ENCODE measurements at regions not wholly inside any gene's neighbourhood (a gene's known extent, or its start where the extent isn't known, plus 50 kb on each side); places are given as distances from the start of the nearest gene placed in this dataset.

GRCh38 chr4:97238956-97239666 is 904.2 kb downstream of the STPG2 start:
- Histone ChIP-seq H4K20me1 (ENCODE audit: insufficient read depth, poor library complexity, severe bottlenecking) (no peaks in the 10 kb centered on the region), H3K27me3 (no peaks in the 10 kb centered on the region), H3K27ac (no peak overlapping the region), H3K9me3 (ENCODE audit: low read depth) (no peaks in the 10 kb centered on the region), H3K4me1 (ENCODE audit: insufficient read depth) (no peaks in the 10 kb centered on the region), H3K4me2 (no peak overlapping the region), H3K36me3 (replicated peaks; ENCODE audit: insufficient read depth, low read depth) (no peaks in the 10 kb centered on the region), H3K79me2 (no peaks in the 10 kb centered on the region), H3K4me3 (no peak overlapping the region), H3K9me2 (replicated peaks; ENCODE audit: insufficient read depth) (no peaks in the 10 kb centered on the region), H2AFZ (no peak overlapping the region)
- no peak for DNase-seq (ENCODE audit: low spot score)
- 79% methylated on average over 4 of the region's 4 CpGs for WGBS (ENCODE audit: low lambda C conversion rate, missing lambda C conversion rate)
- TF ChIP-seq EZH2 (IDR thresholded peaks at IDR 0.05; ENCODE audit: borderline replicate concordance) (no peak), CTCF (IDR thresholded peaks at IDR 0.05; ENCODE audit: poor library complexity) (no peak), EZH2phosphoT487 (IDR thresholded peaks at IDR 0.05; ENCODE audit: low read depth, severe bottlenecking, unreplicated experiment) (no peak)

DNA sequence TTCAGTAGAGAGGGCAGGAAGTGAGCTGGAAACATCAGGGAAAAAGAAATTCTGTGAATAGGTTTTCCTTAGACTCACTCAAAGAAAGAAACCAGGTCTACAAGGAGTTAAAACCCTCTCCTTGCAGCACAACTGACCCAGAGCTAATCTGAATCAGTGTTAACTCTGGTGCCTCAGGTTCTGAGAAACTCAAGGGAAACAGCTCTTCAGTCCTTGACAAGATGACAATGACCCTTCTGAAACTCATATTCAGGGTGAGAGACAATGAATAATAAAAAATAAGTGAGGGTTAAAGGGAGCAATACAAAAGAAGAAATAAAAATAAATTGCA is 903.6 kb downstream of the STPG2 start:
- Histone ChIP-seq H3K79me2 (no peaks in the 10 kb centered on the region), H2AFZ (no peak overlapping the region), H3K4me2 (no peak overlapping the region), H3K4me1 (ENCODE audit: insufficient read depth) (no peaks in the 10 kb centered on the region), H3K9me2 (replicated peaks; ENCODE audit: insufficient read depth) (no peaks in the 10 kb centered on the region), H3K27ac (no peak overlapping the region), H3K9me3 (ENCODE audit: low read depth) (no peaks in the 10 kb centered on the region), H4K20me1 (ENCODE audit: insufficient read depth, poor library complexity, severe bottlenecking) (no peaks in the 10 kb centered on the region), H3K36me3 (replicated peaks; ENCODE audit: insufficient read depth, low read depth) (no peaks in the 10 kb centered on the region), H3K27me3 (no peaks in the 10 kb centered on the region), H3K4me3 (no peak overlapping the region)
- DNase-seq (ENCODE audit: low spot score), result no peak
- TF ChIP-seq CTCF (IDR thresholded peaks at IDR 0.05; ENCODE audit: poor library complexity), result no peak
- TF ChIP-seq EZH2phosphoT487 (IDR thresholded peaks at IDR 0.05; ENCODE audit: low read depth, severe bottlenecking, unreplicated experiment), result no peak
- TF ChIP-seq EZH2 (IDR thresholded peaks at IDR 0.05; ENCODE audit: borderline replicate concordance), result no peak

DNA sequence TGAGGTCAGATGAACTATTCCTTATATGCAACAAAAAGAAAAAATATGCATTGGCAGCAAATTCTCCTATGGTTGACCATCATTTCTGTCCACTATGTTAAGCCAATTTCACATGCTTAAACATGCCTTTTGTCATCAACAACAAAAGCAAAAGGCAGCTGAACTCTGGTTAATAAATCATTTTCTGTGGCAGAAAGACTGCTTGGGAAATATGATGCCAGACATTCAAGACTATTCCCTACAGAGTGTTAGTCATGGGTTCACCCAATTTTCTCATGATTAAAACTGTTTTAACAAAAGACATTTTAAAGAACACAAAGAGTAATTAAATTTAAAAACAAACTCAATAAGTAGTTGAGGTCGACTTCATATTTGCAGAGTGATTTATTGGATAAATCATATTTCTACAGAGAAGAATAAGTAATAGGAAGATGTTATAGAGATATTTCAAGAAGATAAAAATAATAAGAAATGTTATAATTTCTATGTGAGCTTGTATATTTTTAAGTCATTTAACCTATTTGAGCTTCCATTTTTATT is 890.6 kb downstream of the STPG2 start:
- no peak for TF ChIP-seq CTCF (IDR thresholded peaks at IDR 0.05; ENCODE audit: poor library complexity)
- TF ChIP-seq EZH2 (IDR thresholded peaks at IDR 0.05; ENCODE audit: borderline replicate concordance), result no peak
- TF ChIP-seq EZH2phosphoT487 (IDR thresholded peaks at IDR 0.05; ENCODE audit: low read depth, severe bottlenecking, unreplicated experiment), result no peak
- H3K27ac ChIP-seq, result no peak overlapping the region

More for the DNA sequence above, 890.6 kb downstream of the STPG2 start:
- 78% methylated on average over 1 of the region's 1 CpG for WGBS (ENCODE audit: low lambda C conversion rate, missing lambda C conversion rate)
- Histone ChIP-seq H3K27me3 (no peaks in the 10 kb centered on the region), H3K9me2 (replicated peaks; ENCODE audit: insufficient read depth) (no peaks in the 10 kb centered on the region), H3K4me3 (no peak overlapping the region), H2AFZ (no peak overlapping the region), H3K9me3 (ENCODE audit: low read depth) (no peaks in the 10 kb centered on the region), H4K20me1 (ENCODE audit: insufficient read depth, poor library complexity, severe bottlenecking) (no peaks in the 10 kb centered on the region), H3K79me2 (no peaks in the 10 kb centered on the region), H3K4me1 (ENCODE audit: insufficient read depth) (no peaks in the 10 kb centered on the region), H3K36me3 (replicated peaks; ENCODE audit: insufficient read depth, low read depth) (no peaks in the 10 kb centered on the region), H3K4me2 (no peak overlapping the region)
- no peak for DNase-seq (ENCODE audit: low spot score)
